NOMO-1 treated with dmso at 0.1 percent for 144 hours (cell line): ENCODE measurements at regions not wholly inside any gene's neighbourhood (a gene's known extent, or its start where the extent isn't known, plus 50 kb on each side); places are given as distances from the start of the nearest gene placed in this dataset.
"Not testable (repeated sequence)": the region's sequence is repeated elsewhere in the genome, so short reads cannot be mapped to it uniquely, and the experiment has no call there.

Experiments used
- DNase-seq: peaks from one replicate; lab custom pipeline; 2025; ENCODE audit not compliant: unreplicated experiment; lab: John Stamatoyannopoulos, UW

- not testable (repeated sequence) for DNase-seq
Measured at GRCh38 chr13:48883786-48884185, 91.9 kb upstream of the FNDC3A start.

GRCh38 chr13:48885027-48885395 lies 90.7 kb upstream of the FNDC3A start:
- no peak for DNase-seq

GRCh38 chr13:48888613-48889012 lies 87.1 kb upstream of the FNDC3A start:
- DNase-seq: no peak

- no peak for DNase-seq
Measured at GRCh38 chr13:48890391-48890790, 85.3 kb upstream of the FNDC3A start.

GRCh38 chr13:48891586-48891985 lies 84.1 kb upstream of the FNDC3A start:
- no peak for DNase-seq

- no peak for DNase-seq
Measured at GRCh38 chr13:48892053-48892687, 83.5 kb upstream of the FNDC3A start.

- no peak for DNase-seq
Measured at GRCh38 chr13:48892688-48893075, 83.0 kb upstream of the FNDC3A start.

GRCh38 chr13:48896312-48896711 lies 79.4 kb upstream of the FNDC3A start:
- DNase-seq: peak; percentile 23

- DNase-seq: peak; percentile 74
Measured at GRCh38 chr13:48901781-48902180, 73.9 kb upstream of the FNDC3A start.

GRCh38 chr13:48902368-48902767 lies 73.3 kb upstream of the FNDC3A start:
- DNase-seq: no peak

- DNase-seq: no peak
Measured at GRCh38 chr13:48904668-48905290, 70.9 kb upstream of the FNDC3A start.

GRCh38 chr13:48906200-48906599 lies 69.5 kb upstream of the FNDC3A start:
- DNase-seq: no peak

- no peak for DNase-seq
Measured at GRCh38 chr13:48908381-48909055, 67.2 kb upstream of the FNDC3A start.

GRCh38 chr13:48909056-48909389 lies 66.7 kb upstream of the FNDC3A start:
- DNase-seq: no peak

- DNase-seq: no peak
Measured at GRCh38 chr13:48910686-48911085, 65.0 kb upstream of the FNDC3A start.

GRCh38 chr13:48919751-48920150 lies 56.0 kb upstream of the FNDC3A start:
- DNase-seq: no peak

- no peak for DNase-seq
Measured at GRCh38 chr13:48920730-48921129, 55.0 kb upstream of the FNDC3A start.

- DNase-seq: no peak
Measured at GRCh38 chr13:48923376-48923775, 52.3 kb upstream of the FNDC3A start.

- no peak for DNase-seq
Measured at GRCh38 chr13:48925001-48925400, 50.7 kb upstream of the FNDC3A start.
